ENCODE measurements at regions not wholly inside any gene's neighbourhood (a gene's known extent, or its start where the extent isn't known, plus 50 kb on each side); places are given as distances from the start of the nearest gene placed in this dataset.

- Histone ChIP-seq H3K36me3 (no peaks in the 10 kb centered on the region), H3K4me3 (ENCODE audit: low read depth in 1 of 2, low read length in 1 of 2) (no peak overlapping the region), H3K27me3 (peaks cover 13% of the 10 kb centered on the region), H3K4me1 (ENCODE audit: control insufficient read depth in 1 of 2, insufficient read depth in 1 of 2, low read depth in 1 of 2, low read length in 1 of 2) (no peaks in the 10 kb centered on the region), H3K27ac (no peak overlapping the region), H3K9me3 (no peaks in the 10 kb centered on the region)
- TF ChIP-seq CTCF (IDR thresholded peaks at IDR 0.05): no peak
These were observed 82.9 kb upstream of the FOXF1 start for GRCh38 chr16:86427433-86427851.

- no peak for TF ChIP-seq CTCF (IDR thresholded peaks at IDR 0.05)
- H3K4me1 ChIP-seq (ENCODE audit: control insufficient read depth in 1 of 2, insufficient read depth in 1 of 2, low read depth in 1 of 2, low read length in 1 of 2): no peaks in the 10 kb centered on the region
- H3K36me3 ChIP-seq: no peaks in the 10 kb centered on the region
- no peaks in the 10 kb centered on the region for H3K9me3 ChIP-seq
- no peak overlapping the region for H3K27ac ChIP-seq
- H3K4me3 ChIP-seq (ENCODE audit: low read depth in 1 of 2, low read length in 1 of 2): no peak overlapping the region
- H3K27me3 ChIP-seq: peaks cover under 1% of the 10 kb centered on the region
These were observed 81.4 kb upstream of the FOXF1 start for GRCh38 chr16:86428729-86429517.

GRCh38 chr16:86429663-86430062, 80.7 kb upstream of the FOXF1 start:
- no peak for TF ChIP-seq CTCF (IDR thresholded peaks at IDR 0.05)
- H3K4me3 ChIP-seq (ENCODE audit: low read depth in 1 of 2, low read length in 1 of 2): no peak overlapping the region
- no peaks in the 10 kb centered on the region for H3K4me1 ChIP-seq (ENCODE audit: control insufficient read depth in 1 of 2, insufficient read depth in 1 of 2, low read depth in 1 of 2, low read length in 1 of 2)
- no peaks in the 10 kb centered on the region for H3K36me3 ChIP-seq
- H3K27me3 ChIP-seq: no peaks in the 10 kb centered on the region
- H3K27ac ChIP-seq: no peak overlapping the region
- H3K9me3 ChIP-seq: no peaks in the 10 kb centered on the region

- TF ChIP-seq CTCF (IDR thresholded peaks at IDR 0.05): no peak
- Histone ChIP-seq H3K4me1 (ENCODE audit: control insufficient read depth in 1 of 2, insufficient read depth in 1 of 2, low read depth in 1 of 2, low read length in 1 of 2) (no peaks in the 10 kb centered on the region), H3K27me3 (no peaks in the 10 kb centered on the region), H3K4me3 (ENCODE audit: low read depth in 1 of 2, low read length in 1 of 2) (no peak overlapping the region), H3K36me3 (no peaks in the 10 kb centered on the region), H3K27ac (no peak overlapping the region), H3K9me3 (no peaks in the 10 kb centered on the region)
These were observed 79.5 kb upstream of the FOXF1 start for GRCh38 chr16:86430814-86431213.

GRCh38 chr16:86431540-86431939, 78.8 kb upstream of the FOXF1 start:
- no peaks in the 10 kb centered on the region for H3K4me1 ChIP-seq (ENCODE audit: control insufficient read depth in 1 of 2, insufficient read depth in 1 of 2, low read depth in 1 of 2, low read length in 1 of 2)
- no peak overlapping the region for H3K27ac ChIP-seq
- TF ChIP-seq CTCF (IDR thresholded peaks at IDR 0.05): no peak
- H3K4me3 ChIP-seq (ENCODE audit: low read depth in 1 of 2, low read length in 1 of 2): no peak overlapping the region
- no peaks in the 10 kb centered on the region for H3K36me3 ChIP-seq
- H3K9me3 ChIP-seq: no peaks in the 10 kb centered on the region
- no peaks in the 10 kb centered on the region for H3K27me3 ChIP-seq

Data from neutrophil (primary cell).